GM19463 (cell line): ENCODE measurements at regions not wholly inside any gene's neighbourhood (a gene's known extent, or its start where the extent isn't known, plus 50 kb on each side); places are given as distances from the start of the nearest gene placed in this dataset.

Source experiments
- ATAC-seq: cut with Tn5 transposase; IDR thresholded peaks from one replicate; pipeline ENCODE4 v1.9.1; 2021; ENCODE audit warnings: mild to moderate bottlenecking, moderate library complexity; ENCODE audit not compliant: unreplicated experiment

DNA sequence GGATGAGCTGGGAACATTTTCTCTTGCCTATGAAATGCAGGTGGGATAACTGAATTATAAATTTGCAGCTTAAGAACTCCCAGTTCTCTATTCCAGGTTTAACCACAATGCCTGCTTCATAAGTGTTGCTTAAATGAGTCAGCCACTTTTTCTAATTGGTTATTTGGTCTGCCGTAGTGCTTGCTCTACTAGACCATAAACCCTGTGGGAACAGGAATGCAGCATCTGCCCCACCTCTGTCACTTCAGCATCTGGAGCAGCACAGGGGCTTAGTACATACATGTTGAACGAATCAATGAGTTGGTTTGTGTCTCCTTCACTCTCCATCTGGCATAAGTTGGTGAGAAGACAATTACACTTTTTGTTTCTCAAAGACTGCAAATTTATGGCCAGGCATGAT lies 95.2 kb upstream of the PTER start:
- ATAC-seq, result no peak

DNA sequence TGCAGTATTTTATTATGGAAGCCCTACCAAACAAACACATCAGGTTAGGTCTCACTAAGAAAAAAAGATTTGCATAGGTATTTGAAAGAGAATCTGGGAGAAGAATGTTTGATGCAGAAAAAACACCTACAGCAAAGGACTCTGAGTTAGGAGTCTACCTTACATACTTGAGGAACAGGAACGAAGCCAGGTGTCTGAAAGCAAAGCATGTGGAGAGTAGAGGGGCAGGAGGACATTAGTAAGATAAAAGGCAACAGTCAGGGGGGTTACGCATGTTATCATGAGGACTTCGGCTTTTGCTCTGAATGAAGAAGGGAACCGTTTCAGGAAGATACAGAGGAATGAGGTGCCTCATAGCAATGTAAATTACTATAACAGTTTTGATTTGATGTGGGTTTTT lies 87.9 kb upstream of the PTER start:
- no peak for ATAC-seq

DNA sequence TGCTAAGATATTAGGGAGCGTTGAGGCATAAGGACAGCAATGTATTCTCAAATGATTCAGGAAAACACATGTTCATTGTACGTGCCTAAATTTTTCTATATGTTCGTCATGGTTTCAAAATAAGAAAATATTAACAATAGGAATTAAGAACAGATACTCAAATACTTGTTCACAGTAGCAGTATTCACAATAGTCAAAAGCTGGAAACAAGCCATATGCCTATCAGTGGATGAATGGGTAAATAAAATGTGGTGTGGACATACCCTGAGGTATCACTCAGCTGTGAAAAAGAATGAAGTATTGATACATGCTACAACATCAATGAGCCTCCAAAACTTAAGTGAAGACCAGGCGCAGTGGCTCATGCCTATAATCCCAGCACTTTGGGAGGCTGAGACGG lies 84.7 kb upstream of the PTER start:
- no peak for ATAC-seq

DNA sequence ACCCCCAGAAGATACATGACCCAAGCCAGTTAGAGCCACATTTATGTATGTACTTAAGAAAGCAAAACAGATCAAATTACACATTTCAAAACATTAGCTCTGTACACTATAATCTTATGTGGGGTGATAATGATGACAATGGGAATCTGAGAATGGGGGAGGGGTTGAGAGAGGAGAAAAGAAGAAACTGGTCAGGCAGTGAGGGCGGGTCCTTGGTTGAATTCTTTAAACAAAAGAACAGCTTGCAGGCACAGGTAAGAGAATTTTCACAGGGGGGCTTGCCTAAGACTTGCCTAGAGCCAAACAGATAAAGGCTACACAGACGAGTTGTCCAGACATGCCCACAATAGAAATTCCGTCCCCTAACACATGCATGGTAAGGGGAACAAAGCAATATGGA lies 76.8 kb upstream of the PTER start:
- no peak for ATAC-seq

DNA sequence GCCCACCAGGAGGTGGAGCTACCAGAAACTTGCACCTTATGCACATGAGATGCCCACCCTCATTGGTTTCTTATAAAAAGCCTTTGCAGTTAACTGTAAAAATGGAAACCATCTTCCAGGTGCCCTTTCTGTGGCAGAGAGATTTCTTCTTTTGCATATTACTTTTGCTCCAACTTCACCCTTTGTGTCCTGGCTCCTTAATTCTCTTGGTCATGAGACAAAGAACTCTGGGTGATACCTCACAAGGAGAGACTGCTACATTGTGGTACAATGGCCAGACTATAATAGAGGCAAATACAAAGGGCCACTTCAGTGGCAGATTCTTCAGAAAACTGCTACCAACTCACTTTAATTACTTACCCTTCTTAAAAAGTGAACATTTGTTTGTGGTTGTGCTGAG lies 76.4 kb upstream of the PTER start:
- ATAC-seq, result no peak

DNA sequence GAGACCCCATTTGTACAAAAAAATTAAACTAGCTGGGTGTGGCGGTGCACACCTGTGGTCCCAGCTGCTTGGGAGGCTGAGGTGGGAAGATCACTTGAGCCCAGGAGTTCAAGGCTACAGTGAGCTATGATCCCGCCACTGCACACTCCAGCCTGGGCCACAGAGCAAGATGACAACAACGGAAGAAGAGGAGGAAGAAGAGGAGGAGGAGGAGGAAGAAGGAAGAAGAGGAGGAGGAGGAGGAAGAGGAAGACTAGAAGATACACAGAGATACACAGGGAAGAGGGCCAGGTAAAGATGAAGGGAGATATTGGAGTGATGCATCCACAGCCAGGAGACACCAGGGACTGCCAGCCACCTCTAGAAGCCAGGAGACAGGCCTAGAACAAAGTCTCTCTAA lies 75.7 kb upstream of the PTER start:
- ATAC-seq, result no peak

DNA sequence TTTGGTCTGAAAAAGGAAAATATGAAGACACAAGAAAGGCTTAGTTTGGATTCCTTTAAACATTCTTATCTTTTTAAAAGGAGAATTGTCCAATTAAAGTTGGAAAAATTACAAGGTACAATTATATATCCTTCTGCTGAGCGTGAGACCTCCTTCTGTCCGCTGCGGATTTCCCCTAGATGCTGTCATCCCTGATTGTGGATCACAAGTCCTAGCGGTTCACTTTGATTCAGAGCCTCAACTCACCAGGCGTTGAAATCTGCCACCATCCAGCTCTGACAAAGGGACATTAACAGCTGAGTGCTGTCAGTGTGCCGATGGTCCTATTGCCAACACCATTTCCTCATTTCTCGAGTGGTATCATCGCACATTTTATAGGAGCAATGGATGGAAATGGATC lies 73.1 kb upstream of the PTER start:
- no peak for ATAC-seq

DNA sequence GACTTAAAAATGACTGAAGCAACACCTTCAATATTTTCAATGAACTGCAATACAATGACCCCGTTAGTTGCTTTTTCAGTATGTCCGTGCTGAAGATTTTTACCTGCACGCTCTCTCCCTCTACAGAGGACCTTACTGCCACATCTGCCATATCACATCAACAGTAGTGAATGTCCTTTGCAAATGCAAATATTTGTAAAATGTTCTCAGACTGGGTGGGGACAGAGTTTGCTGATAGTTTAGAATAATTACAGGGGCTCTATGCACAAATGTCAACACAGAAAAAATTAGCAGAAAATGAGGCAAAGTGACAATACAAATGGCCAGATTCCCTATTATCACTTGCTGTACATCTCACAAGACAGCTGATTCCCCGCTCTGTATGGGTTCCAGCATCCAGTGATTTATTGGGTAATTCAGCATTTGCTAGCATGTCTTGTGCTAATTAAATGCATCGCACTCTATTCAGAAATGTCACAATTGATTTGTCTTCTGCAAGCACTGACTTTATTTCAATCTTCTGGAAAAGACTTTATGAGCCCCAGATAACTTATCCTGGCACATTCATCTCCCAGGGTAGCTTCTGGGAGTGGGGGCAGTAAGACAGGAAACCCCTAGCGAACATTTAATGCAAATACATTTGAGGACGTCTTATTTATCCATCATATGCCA lies 69.1 kb upstream of the PTER start:
- no peak for ATAC-seq

DNA sequence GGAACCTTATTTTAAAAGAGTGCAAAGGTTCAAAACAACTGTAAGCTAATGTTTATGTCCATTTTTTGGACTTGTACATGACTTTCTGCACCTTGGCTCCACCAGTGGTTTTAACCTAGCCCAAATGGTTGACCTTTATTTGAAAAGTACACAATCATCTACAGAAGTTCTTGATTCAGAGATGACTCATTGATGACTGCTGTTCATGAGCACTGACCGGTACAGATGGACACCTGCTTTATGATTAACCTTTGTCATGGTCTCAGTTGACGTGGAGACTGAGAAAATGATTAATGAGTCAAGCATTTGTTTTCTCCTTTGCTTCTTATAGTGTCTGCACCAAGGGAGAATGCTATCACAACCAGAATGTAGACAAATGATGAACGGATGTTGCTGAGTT lies 55.7 kb upstream of the PTER start:
- peak; percentile 94 for ATAC-seq

DNA sequence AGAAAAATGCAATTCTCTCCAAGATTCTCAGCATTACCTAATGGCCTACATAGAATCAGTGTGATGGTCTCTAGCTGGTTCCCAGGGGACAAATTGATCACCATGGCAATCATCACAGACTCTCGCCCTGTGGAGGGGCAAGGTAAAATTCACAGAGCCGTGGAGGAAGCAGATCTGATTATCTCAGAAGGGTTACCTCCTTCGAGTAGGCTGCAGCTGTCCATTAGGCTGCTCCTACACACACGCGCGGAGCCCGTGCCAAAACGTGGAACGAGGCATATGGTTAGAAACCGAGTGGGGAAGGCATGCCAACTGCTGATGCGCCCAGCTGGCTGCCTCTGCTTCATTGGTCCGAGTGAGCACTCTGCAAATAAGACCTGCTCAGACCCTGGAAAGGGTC lies 52.8 kb upstream of the PTER start:
- no peak for ATAC-seq

DNA sequence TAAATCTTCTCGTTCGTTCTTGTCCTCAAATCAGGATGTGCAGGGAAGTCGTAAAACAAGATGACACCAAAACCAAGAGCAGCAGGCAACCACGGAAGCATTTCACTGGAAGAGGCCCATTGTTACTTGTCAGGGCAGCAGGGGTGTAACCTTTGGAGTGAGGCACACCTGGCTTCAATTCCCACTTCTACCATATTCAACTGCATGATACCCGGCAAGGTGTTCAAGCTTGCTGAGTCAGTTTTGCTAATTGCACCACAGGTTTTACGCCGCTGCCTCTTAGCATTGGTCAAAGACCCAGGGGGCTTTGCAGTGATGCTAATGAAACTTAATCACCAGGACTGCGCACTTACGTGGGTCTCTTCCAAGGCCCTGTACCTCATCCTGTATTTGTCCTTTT lies 50.0 kb upstream of the PTER start:
- ATAC-seq, result no peak
